CD4-positive, alpha-beta T cell treated with Interleukin-4 for 4 hours (primary cell): ENCODE measurements at regions not wholly inside any gene's neighbourhood (a gene's known extent, or its start where the extent isn't known, plus 50 kb on each side); places are given as distances from the start of the nearest gene placed in this dataset.

Source experiments
- DNase-seq: peaks from one replicate; pipeline ENCODE4 v3.0.0-alpha.2; 2020

DNA sequence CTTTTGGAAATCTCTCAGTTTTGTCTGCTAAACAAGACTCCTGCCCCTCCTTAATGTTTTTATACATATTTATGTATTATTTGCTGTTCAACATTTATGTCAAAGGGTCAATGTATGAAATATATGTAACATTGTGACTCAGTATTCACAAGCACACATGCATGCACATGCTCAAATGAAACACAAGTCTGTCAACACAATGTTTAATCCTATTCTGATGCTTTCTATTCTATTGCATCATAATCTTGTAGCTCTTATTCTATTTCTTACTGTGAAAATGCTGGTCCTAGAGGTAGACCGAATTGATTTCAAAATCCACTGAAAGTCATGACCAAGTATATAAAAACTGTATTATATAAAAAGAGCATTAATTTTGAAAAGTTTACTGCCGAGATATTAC lies 1463.3 kb downstream of the C4orf33 start:
- no peak for DNase-seq

DNA sequence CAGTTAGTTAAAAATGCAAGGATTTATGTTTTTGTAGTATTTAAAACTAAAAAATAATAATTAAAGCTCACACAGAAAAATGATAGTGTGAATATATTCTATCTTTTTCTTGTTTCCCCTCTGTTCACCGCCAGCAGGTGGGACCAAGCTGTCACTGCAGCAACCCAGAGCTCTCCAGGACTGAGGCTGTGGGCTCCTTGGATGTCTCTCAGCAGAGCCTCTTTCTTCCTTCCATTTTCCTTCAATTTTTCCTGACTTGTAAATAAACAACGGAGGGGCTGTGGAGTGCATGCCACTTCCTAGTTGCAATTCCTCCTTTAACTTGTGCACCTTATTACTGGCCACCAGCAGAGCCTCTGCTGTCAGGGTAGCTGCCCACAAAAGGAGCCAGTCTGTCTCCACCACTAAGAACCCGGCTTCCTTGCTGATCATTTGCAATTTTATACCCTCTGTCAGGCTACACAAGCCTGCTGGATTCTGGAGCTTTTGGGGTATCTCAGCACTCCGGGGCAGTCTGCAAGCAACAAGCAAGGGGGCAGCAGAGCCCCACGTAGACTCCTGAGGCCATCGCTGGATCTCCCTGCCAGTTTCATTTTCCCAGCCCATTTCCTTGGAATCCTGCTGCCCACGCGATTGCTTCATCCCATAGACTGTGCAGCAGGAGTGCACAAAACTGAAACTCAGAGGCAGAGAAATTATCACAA lies 1467.4 kb downstream of the C4orf33 start:
- DNase-seq, result no peak

DNA sequence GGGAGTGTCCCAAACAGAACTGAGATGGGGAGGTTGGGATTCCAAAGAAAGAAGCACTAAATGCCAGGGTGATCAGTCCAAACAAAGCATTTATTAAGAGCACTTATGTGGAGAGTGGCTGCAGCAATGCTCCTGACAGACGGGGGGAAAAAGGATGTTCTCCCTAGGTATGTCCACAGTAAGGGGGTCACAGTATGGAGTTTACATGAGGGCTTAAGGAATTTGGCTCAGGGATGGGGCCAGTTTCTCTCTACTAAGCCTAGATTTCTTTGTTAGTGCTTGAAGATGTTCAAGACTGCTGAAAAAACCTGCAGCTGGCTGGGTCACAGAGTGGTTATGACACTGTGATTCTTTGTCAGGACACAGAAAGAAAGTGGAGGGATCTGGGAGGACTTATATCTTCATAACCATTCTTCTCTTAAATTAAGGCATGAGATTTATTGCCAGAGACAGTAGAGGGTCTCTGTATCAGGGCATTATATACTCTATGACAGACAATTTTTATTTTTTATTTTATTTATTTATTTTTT lies 1468.0 kb downstream of the C4orf33 start:
- no peak for DNase-seq

DNA sequence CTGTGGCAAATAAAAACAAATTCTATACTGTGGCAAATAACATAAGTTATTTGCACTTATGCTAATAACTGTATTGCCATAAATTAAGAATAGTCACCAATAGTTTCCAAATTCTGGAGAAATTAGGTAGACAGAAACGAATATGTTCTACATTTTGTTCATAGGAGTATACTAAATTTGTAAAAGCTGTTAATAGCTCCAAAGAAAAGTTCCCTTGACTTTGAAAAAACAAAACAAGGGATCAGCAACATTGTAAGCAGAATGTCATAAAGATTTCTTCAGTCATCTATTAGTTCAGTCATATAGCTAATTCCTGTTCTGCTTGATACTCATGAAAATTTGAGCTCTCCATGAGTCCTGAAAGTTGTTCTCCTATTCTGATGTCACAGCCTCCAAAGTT lies 1472.8 kb downstream of the C4orf33 start:
- no peak for DNase-seq

DNA sequence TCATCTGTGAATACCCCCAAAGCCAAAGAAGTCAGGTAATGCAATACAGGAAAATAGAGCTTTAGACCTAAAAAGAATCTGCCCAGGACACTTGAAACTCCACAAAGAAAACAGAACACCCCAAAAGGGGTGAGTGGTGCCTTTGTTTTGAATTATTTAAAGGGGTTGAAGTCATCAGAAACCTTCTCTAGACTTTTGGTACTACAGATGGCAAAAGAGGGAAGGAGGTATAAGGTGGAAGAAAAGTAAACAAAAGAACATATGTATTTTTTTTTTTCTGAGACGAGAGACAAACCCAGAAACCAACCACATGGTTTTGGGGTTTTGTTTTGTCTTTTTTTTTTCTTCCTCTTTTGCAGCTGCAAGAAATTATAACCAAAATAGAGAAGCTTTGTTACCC lies 1477.8 kb downstream of the C4orf33 start:
- DNase-seq, result no peak

DNA sequence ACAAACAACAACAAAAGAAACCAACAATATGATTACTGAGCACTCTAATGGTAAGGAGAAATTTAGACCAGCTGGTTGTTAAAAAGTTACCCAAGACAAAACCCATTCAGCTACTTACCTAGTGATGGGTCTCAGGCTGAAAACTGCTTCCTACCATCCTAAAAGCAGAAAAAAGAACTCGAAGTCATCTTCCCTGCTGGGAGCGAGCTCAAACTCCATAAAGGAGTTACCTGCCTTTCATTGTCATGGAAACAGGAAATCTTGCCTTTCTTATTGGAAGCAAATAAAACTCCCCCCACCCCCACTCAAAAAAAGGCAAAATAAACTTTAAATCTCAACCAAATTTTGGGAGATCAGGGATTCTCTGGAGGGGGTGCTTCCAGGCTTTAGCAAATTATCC lies 1478.3 kb downstream of the C4orf33 start:
- no peak for DNase-seq

DNA sequence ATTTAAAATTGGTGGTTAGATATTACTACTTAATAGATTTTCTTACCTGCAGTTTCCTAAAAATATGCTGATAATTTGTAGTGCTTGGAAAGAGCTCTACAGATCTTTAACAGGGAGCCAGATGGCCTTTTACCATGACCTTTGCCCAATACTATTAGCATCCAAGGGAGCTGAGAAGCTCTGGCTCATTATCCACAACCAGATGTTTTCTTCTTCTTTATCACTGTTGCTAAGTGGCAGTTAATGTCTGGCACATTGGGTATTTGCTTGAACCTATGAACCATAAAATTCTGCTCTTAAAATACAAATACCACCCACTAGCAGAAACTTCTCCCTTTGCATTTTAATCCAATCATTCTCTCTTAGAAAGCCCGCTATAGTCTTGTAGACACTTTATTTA lies 1480.3 kb downstream of the C4orf33 start:
- no peak for DNase-seq

DNA sequence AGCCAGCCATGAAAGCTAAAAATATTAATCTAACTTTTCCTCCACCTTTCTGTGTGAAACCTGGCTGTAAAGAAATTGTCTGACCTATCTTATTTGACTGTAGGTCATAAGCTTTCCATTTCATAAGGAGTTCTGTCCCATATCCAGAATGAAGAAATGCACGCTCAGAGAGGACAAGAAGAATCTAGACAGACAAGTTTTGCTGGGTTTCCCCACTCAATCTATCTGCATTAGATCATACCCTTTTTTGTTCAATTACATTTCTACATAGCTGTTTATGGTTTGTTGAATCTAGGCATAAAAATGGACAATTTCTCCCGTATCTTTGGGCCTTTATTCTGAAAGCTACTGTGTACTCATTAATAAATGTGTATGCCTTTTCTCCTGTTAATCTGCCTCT lies 1495.1 kb downstream of the C4orf33 start:
- no peak for DNase-seq

DNA sequence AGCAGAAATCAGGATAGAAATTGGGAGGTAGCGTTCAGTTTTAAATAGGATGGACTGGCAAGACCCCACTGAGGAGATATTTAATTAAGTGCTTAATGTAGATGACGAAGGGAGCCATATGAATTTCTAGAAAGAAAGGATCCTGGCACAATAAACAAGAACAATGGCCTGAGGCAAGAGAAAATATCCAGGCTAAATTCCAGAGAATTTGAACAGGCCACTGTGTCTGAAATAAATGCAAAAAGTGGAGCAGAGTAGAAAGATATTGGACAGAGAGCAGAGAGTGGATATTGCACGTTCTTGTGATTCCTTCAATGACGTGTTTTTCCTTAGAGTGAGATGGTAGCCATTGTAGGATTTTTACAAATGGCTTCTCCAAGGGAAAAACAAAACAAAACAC lies 1504.8 kb downstream of the C4orf33 start:
- DNase-seq, result no peak

DNA sequence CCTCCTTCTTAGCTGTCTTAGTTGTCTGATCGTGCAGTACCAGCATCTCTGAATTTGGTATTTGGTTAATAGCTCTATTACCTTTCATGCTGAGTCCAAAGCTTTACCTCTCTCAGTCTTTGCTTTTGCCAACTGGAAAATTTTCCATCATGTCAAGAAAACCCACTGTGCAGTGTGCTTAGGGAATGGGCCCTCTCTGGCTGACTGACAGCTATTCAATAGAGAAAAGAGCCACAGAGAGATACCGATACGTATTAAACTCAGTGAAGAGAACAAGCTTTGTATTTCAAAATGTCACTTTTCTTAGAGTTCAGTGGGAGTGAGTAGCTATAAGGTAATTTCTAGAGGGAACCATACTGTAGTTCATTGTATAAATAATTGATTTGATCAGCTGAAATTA lies 1507.1 kb downstream of the C4orf33 start:
- no peak for DNase-seq

DNA sequence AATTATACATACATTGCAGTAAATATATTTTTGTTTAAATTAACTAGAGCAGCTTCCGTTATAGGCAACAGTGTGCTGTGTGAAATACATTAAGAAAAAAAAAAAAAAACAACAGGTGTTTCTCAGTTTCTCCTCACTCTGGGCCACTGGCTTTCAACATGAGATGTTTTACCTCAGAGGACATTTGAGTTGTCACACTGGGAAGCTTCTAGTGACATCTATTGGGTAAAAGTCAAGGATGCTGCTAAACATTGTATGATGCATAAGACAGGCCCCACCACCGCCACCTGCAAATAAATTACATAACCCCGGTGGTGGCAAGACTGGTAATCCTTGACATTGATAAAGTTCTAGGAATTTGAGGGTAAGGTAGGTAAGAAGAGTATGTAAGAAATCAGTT lies 1512.2 kb downstream of the C4orf33 start:
- DNase-seq, result no peak

DNA sequence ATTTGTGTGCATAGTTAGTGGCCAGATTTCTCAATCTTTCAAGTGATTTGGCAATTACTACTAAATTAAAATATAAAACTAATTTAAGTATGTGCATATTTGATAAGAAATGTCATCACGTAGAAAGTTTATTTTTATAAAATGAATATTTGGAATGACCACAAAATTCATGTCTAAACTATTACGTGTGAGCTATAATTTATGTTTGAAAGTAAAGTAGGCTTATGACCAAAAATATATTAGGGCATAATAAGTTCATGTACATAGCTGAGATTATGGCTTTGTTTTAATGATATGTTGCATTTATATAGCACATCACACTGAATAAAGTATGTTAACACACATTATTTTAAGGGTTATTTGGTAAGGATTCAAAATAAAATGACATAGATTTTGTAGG lies 1532.6 kb downstream of the C4orf33 start:
- no peak for DNase-seq

DNA sequence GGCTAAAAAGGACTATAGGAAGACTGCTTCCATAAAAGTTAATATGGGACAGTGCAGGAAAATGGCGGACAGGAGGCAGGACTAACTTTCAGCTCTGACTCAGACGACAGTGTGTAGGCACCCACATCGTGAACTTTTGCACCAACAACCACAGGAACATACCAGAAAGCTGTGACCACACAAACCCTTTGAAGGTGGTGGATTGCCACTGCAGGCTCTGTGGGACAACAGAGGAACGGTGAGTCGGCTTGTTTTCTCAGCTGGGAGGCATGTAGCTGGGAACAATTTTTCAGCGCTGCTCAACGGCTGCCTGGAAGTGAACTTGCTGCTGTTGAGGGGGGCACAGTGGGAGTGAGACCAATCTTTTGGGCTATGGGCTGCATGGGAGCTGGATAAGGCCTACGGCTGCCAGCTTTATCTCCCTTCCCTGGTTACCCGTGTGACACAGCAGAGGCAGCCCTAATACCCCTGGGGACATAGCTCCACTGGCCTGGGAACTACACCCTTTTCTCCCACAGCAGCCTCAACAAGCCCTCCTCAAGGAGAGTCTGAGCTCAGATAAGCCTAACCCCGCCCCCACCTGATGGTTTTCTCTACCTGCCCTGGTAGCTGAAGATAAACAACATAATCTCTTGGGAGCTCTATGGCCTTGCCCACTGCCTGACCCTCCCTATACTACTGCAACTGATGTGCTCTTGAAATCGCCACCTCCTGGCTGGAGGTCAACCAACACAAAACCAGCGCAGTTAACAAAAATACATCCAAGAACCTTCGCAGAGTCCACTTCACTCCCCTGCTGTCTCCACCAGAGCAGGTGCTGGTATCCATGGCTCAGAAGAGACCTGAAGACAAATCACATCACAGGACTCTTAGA lies 1537.0 kb downstream of the C4orf33 start:
- no peak for DNase-seq

DNA sequence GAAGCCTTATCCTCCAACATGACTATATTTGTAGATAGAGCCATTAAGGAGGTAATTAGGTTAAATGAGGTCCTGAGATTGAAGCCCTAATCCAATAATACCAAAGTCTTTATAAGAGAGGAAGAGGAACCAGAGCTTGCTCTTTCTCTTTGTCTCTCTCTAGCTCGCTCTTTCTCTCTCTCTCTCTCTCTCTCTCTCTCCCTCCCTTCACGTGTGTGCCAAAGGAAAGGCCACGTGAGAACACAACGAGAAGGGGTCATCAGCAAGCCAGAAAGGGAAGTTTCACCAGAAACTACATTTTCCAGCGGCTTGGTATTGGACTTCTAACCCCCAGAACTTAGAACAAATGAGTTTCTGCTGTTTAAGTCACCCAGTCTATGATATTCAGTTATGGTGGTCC lies 1540.5 kb downstream of the C4orf33 start:
- no peak for DNase-seq

DNA sequence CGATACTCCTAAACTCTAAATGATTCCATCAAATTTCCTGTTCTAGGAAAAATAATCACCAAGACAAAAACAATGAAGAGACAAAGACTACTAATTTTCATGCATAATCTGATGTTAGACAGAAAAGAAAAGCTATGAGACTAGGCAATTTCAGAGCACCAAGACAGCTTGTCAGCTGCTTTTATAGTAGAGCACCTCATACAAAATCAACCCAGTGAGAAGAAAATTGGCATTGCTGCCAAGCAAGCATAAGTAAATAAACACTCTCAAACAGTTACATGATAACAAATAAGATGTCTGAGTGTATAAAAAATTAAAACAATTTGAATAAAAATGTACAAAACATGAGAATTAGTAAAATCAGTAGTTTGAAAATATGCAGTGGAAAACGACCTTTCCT lies 1544.6 kb downstream of the C4orf33 start:
- DNase-seq, result no peak

DNA sequence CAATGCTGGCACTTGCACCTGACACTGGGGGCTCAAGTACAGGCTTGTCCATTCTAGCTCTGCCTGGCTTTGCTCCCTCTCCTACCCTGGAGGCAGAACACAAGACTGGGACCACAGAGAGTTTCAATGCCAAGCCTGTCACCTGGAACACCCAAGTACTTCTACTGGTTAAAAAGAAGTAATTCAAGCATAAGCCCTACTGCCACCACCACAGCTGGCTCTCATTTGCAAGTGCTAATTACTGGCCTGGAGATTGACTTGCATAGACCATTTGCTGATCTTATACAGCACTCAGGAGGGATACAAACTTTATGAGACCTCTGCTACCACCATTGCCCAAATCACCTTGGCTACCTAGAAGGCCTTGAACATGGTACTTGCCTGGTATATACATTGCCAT lies 1550.9 kb downstream of the C4orf33 start:
- no peak for DNase-seq

DNA sequence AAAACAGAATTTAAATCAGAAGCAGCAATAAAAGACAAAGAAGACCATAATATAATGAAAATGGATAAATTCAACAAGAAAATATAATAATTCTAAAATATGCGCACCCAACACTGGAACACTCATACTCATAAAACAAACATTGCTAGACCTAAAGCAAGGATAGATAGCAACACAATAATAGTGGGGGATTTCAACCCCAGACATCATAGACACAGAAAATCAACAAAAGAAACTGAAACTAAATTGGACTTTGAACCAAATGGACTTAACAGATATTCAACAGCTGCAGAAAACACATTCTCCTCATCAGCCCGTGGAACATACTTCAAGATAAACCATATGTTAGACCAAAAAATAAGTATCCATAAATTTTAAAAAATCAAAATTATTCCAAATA lies 1552.6 kb downstream of the C4orf33 start:
- no peak for DNase-seq

DNA sequence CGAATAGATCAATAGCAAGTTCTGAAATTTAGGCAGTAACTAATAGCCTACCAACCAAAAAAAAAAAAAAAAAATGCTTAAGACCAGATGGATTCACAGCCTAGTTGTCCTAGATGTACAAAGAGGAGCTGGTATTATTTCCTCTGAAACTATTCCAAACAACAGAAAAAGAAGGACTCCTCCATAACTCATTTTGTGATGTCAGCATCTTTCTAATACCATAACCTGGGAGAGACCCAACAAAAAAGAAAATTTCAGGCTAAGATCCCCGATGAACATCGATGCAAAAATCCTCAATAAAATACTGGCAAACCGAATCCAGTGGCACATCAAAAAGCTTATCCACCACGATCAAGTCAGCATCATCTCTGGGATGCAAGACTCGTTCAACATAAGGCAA lies 1557.9 kb downstream of the C4orf33 start:
- no peak for DNase-seq

DNA sequence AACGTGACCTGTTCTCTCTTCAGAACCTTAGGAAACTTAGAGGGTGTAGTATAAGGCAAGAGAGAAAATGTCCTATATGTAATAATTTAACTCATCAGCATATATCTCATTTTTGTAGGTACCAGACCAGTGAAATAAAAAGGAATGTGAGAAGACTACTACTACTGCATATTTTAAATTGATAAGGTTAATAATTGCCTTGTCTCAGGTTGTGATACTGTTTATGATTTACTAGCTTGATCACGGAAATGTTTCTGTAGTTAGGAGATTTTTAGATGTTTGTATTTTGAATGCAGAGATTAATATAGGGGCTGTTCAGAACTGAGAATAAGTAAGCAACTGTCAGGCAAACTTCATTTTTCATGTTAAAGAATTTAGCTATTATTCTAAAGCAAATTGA lies 1563.4 kb downstream of the C4orf33 start:
- no peak for DNase-seq

DNA sequence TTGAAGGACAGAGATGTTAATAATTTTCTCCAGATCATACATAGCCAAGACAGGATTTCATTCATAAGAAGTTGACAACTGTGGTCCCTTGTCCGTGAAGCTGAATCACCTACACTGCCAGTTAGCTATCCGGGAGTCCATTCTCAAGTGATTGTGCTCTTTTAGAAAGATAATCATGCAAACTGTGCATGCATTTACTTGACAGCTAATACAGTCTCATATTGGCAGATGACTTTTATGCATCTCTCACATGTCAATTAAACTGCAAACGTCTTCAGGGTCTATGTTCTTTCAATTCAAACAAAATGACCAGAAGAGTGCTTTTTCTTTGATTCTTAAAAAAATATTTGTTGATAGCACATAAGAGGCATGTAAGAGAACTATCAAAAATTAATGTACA lies 1572.9 kb downstream of the C4orf33 start:
- DNase-seq, result no peak

DNA sequence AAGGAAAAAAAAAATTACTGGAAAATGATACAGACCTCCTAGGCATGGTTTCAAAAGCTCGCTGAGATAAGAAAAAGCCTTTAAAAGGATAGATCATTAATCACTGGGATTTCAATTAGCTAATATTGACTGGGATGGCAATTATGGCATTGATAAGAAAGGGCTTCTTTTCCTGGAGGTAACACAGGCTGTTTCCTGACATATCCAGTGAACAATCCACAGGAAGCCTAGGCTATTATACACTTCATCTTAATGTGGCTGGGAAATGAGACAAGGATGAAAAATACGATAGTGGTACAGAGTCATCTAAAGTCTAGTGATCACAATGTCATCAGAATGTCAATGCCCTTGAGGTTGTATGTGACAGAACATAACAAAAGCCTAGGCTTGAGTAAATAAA lies 1579.3 kb downstream of the C4orf33 start:
- no peak for DNase-seq

DNA sequence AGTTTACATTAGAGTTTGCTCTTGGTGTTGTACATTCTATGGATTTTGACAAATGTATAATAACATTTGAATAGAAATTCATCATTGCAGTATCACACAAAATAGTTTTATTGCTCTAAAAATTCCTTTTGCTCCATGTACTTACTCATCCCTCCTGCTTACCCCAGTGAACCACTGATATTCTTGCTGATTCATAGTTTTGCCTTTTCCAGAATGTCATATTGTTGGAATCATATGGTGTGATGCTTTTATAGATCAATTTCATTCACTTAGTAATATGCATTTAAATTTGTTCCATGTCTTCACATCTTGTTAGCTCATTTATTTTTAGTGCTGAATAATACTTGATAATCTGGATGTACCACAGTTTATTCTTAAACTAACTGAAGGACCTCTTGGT lies 1593.2 kb downstream of the C4orf33 start:
- no peak for DNase-seq

DNA sequence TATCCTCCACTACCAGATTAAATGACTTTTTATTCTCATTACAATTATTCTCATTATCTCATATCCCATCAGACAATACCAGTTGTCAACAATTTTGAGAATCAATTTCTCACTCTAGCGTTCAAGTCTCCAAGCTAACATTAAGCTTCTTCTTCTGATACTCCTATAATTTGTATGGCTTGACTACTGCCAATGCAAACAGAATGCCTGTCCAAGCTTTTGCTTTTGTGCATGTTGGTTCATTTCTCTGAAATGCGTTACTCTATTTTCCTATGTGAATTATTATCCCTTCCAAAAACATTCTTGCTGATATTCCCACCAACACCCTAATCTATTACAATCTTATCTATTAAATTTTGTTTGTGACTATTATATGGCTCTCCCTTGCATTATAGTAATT lies 1602.3 kb downstream of the C4orf33 start:
- no peak for DNase-seq

DNA sequence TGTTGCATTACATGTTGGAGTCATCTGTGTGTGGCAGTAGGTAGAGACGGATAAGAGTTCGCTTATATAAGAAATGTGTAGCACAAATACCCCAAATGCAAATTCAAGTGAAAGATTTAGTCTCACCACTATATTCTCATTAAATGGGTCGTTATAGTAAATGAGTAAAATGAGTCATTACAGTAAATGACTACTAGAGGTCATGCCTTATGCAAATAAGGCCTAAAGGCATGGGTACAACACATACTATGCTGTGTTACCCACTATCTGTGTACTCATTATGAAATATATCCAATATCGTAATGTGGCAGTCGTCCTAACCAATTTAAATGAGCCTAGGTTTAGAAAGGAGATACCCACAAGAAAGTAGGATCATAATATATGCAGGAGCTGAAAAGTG lies 1603.1 kb downstream of the C4orf33 start:
- no peak for DNase-seq
